ENCODE measurements at regions not wholly inside any gene's neighbourhood (a gene's known extent, or its start where the extent isn't known, plus 50 kb on each side); places are given as distances from the start of the nearest gene placed in this dataset.

- DNase-seq: no peak
These were observed 1021.2 kb downstream of the TBC1D22A start for GRCh38 chr22:47783433-47784366.

DNA sequence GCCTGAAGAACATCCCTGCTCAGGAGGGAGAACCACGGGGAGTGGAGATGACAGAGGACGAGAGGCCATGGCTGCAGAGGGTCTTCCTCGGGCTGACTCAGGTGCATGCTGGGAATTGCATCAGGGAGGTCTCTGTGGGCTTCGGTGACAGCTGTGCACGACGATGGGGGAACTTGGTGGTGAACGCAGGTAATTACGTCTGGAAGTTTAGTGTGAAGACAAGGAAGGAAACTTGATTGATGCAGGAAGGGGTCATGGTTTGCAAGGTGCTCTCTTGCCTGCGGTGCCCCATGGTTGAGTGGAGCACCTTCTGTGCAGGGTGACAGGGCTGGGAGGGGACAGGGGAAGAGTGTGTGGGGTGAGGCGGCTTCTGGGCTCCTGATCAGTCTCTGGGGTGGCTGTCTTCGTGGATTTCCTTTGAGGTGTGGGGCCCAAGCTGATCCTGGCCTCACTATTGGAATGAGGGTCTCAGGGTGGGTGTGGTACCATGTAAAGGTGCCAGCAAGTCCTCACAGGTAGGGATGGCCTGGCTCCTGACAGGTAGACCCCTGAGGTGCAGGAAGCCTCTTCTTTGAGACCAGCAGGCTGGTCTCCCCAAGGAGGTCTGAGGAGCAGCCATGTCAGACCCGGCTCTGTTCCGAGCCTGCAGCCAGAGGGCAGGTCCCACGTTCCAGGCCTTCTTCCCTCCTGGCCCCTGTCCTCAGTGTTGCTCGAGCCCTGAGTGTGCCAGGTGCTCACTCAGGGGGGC lies 1020.1 kb downstream of the TBC1D22A start:
- no peak for DNase-seq

DNA sequence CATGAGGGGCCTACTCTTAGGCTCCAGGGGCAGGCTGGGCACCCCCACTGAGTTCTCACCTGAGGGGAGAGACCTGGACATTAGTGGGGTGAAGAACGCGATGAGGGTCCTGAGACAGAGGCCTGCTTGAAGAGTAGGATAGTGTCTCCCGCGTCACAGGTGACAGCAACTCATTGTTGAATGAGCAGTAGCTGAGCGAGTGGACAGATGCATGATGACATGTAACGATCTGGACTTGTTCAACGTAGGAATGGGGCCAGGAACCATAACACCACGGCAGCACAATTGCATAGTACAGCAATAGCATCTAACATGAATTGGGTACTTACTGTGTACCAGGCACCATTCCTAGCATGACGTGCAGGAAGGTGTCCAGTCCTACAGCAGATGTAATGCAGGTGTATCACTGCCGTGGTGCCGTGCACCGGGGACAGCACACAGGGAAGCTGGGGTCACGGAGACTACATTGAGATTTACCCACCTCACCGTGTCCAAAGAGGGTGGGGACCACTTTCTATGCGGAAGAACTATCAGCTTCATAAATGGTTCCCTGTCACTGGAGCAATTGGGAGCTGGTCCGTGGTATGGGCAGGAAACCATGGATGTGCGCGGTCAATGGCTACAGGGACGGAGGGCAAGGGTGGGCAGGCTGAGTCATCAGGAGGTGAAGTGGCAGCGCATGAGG lies 1019.1 kb downstream of the TBC1D22A start:
- DNase-seq: no peak

DNA sequence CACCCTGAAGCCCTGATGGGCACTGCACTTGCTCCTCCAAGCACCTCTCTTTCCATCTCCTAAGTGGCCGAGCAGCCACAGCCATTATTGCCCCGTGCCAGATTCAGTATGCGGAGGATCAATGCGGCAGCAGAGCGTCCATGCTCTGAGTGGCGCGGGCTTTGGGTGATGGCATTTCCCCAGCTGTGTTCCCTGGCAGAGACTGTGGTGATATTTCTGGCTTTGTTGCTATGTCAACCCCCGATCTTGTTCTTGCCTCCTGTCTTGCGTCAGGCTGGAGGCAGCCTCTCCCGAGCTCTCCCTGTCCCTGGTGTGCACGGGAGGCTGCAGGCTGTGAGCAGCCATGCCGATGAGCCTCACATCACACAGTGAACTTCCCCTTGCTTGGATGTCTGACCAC lies 1018.6 kb downstream of the TBC1D22A start:
- DNase-seq: no peak

GRCh38 chr22:47780281-47780875 lies 1017.9 kb downstream of the TBC1D22A start:
- DNase-seq: no peak

GRCh38 chr22:47779474-47779873 lies 1017.0 kb downstream of the TBC1D22A start:
- DNase-seq: no peak

DNA sequence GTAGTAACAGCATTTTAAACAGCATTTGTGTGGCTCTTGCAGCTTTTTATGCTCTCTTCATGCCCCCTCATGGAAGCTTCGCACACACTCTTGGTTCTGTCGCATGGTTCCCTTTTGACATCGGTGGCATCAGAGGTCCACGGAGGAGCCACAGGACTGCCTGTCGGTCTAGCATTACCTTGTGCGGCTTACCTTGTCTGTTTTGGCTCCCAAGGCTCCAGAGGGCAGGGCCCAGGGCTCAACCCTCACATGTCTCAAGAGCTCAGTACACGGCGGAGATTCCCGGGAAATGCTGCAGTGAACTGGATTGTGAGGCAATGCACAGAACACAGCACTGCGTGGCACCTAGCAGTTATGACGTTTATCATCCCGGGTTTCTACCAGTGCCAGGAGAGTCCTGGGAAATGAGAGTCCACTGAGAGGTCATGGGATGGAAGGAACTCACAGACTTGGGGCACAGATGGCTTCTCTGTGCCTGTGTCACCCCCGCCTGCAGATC lies 1015.8 kb downstream of the TBC1D22A start:
- no peak for DNase-seq

DNA sequence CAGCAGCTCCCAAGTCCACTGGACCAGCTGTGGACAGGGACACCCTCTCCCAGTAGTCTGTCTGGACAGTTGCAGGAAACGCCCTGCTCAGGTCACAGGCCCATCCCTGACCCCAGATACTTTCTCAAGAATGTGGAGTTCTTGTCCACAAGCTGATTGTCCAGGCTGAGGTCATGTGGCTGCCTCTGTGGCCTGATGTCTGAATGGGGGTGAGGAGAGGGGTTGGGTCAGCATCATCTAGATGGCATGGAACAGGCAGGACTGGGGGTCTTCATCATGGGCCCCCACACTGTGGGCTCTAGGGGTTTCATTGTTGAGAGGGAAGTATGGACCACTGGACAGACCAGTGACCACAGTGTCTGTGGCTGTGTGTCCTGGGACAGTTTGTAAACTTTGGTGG lies 1015.0 kb downstream of the TBC1D22A start:
- DNase-seq: no peak

DNA sequence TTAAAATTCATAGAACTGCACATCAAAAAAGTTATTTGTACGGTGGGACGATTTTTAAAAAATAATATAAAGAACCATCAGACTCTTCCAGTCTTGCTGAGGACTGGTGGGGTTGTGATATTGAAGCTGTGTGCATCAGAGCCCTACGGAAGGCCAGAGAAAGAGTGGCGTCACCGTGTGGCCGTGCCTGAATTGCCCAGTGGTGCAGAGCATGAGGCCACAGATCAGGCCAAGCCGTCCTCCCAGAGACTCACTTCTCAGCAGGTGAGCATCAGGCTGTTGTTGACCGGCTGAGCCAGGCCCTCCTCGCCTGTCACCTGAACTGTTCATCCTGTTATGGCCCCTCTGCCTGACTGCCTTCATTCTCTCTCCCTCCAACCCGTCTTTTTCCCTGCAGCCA lies 1013.9 kb downstream of the TBC1D22A start:
- DNase-seq: no peak

DNA sequence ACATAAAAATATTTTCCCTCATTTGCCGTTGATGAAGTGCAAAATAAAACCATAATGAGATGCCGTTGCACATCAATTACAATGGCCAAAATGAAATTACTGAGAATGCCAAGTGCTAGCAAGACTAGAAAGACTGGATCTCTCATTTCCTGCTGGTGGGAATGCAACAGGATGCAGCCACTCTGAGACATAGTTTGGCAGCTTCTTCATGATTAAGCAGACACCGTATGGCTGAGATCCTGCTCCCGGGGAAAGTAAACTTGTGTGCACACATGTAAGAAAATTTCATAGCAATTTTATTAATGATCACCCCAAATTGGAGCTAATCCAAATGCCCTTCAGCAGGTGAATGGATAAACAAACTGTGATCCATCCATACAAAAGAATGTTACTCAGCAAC lies 1013.2 kb downstream of the TBC1D22A start:
- DNase-seq: no peak

- DNase-seq: no peak
These were observed 1012.7 kb downstream of the TBC1D22A start for GRCh38 chr22:47775191-47775590.

DNA sequence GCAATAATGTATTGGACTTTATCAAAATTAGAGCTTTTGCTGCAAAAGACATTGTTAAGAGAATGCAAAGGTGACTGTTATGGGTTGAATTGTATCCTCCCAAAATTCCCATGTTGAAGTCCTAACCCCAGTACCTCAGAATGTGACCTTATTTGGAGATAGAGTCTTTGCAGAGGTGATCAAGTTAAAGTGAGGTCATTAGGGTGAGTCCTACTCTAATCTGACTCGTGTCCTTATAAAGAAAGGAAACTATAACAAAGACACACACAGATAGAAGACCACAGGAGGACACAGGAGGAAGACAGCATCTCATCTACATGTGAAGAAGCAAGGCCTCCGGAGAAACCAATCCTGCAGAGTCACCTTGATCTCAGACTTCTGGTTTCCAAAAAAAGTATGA lies 1011.2 kb downstream of the TBC1D22A start:
- no peak for DNase-seq

DNA sequence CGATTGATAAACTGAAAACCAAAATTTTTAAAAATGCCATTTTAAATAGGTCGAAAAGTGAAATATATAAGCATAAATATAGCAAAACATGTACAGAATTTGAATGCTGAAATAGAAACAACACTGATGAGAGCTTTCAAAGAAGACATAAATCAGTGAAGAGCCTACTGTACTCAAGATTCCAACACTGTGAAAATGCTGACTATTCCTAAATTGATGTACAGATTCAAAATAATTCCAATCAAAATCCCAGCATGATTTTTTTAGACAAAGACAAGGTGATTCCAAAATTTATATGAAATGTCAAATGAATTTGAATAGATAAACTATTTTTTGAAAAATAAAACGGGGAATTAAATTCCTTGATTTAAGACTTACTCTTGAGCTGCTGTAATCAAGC lies 1010.4 kb downstream of the TBC1D22A start:
- DNase-seq: no peak

DNA sequence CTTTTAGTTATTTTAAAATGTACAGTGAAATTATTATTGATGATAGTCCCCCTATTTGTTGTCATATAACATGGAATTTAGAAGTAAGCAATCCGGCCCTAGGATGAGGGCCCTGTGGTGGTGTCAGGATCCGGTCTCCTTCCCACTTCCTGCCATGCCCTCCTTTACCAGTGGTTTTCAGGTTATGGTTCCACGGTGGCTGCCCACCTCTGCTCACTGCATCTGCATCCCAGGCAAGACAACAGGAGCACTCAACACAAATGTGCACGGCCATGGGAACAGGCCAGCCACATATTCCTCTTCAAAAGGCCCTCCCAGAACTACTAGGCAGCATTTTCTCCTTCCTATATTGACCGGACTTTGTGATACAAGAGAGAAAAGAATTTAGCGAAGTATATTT lies 1007.2 kb downstream of the TBC1D22A start:
- no peak for DNase-seq

- no peak for DNase-seq
These were observed 1005.6 kb downstream of the TBC1D22A start for GRCh38 chr22:47768027-47768426.

DNA sequence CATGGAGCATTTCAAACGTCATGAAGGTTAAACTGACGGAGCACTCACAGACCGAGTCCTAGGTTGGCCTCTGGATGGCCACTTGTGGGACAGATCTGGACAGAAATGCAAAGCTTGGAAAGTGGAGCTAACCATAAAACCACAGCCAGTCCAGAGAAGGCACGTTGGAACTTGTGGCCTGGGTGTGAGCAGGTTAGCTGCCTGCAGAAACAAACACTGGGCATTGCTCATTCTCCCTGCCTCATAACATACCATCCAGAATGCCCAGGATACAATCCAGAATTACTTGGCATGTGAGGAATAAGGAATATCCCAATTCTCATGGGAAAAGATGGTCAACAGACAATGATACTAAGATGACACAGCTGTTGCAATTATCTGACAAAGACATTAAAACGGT lies 1005.0 kb downstream of the TBC1D22A start:
- no peak for DNase-seq

- no peak for DNase-seq
These were observed 1003.3 kb downstream of the TBC1D22A start for GRCh38 chr22:47765757-47766156.

DNA sequence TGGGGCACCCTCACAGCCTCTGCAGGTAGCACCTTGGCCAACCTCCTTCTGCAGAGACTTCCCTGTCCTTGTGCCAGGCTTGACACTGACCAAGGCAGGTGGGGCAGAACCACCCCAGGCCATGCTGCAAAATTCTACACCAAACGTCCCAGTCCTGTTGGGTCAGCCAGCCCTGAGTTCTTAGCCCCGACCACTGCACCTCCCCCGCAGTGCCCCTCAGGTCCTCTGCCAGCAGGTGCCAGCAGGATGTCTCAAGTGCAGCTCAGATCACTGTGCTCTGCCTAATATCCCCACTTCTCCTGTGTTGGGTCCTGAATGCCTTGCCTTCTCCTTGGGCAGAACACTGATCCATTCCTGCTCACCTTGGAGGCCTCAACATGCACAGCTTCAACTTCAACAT lies 999.7 kb downstream of the TBC1D22A start:
- no peak for DNase-seq

DNA sequence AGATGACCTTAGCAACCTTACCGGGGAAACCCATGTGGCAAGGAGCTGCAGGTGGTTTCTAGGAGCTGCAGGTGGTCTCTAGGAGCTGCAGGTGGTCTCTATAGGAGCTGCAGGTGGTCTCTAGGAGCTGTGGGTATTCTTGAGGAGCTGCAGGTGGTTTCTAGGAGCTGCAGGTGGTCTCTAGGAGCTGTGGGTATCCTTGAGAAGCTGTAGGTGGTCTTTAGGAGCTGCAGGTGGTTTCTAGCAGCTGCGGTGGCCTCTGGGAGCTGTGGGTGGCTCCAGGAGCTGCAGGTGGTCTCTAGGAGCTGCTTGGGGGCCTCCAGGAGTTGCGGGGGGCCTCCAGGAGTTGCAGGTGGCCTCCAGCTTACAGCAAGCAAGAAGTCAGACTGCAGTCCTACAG lies 997.5 kb downstream of the TBC1D22A start:
- no peak for DNase-seq

DNA sequence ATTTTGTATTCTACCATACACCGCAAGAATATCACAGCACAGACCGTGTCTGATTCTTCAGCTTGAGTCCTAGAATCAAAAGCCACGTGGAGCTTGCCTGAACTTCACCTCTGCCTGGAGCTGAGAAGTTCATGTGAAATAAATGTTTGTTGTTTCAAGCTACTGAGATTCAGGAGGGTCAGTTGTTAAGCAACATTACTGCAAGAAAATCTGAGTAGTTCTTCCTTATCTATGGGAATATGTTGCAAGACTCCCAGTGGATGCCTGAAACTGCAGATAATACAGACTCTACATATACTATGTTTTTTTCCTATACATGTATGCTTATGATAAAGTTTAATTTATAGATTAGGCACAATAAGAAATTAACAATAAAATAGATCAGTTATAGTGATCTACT lies 995.3 kb downstream of the TBC1D22A start:
- DNase-seq: no peak

DNA sequence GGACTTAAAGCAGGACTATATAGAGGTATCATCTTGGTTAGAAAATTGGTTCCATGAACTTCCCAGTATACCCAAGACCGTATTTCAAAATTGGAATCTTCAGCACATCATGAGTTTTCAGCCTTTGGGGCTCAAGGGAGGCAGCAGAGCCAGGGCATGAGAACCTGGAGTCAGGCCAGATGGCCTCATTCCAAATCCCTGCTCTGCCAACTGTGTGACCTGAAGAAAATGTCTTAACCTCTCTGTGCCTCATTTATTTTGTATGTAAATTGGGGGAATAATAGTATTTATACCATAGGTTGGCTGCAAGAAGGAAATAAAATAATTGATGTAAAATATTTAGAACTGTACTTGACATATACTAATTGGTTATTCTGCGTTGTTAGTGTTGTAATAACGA lies 987.6 kb downstream of the TBC1D22A start:
- DNase-seq: no peak

DNA sequence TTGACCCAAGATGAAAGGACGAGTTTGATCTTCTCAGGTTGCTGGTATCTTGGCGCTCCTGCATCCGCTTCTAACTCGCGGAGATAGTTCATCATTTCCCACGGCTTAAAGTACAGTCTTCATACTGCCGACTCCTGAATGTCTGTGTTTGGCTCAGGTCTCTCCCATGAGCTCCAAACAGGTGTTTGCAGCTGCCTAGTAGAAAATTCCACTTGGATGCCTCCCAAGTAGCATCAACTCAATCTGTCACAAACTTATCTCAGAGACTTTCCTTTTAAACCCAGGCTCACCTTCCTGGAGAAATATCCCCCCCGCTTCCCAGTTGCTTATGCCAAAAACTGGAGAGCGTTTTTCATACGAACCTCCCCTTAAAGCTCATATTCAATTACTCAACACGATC lies 986.5 kb downstream of the TBC1D22A start:
- DNase-seq: no peak

- no peak for DNase-seq
These were observed 985.8 kb downstream of the TBC1D22A start for GRCh38 chr22:47748271-47748670.

Data from amniotic stem cell (primary cell).